ENCODE measurements at regions not wholly inside any gene's neighbourhood (a gene's known extent, or its start where the extent isn't known, plus 50 kb on each side); places are given as distances from the start of the nearest gene placed in this dataset.

- Histone ChIP-seq H3K27me3 (ENCODE audit: control insufficient read depth in 2 of 2, insufficient read depth in 2 of 2, low read length in 2 of 2) (no peaks in the 10 kb centered on the region), H3K9me1 (replicated peaks; ENCODE audit: control insufficient read depth, extremely low read depth, insufficient read depth, low read length) (no peaks in the 10 kb centered on the region), H3K36me3 (ENCODE audit: control insufficient read depth in 2 of 2, extremely low read depth in 1 of 2, insufficient read depth in 2 of 2, low read length in 2 of 2) (no peaks in the 10 kb centered on the region), H3K79me2 (ENCODE audit: control insufficient read depth, insufficient read depth, low read length) (no peaks in the 10 kb centered on the region), H2AFZ (ENCODE audit: low read depth, low read length) (no peak overlapping the region), H3K4me2 (ENCODE audit: insufficient read depth, low read length) (no peak overlapping the region), H3K9me3 (replicated peaks; ENCODE audit: control insufficient read depth, insufficient read depth, low read length) (peaks cover 3% of the 10 kb centered on the region), H3K9ac (replicated peaks; ENCODE audit: extremely low read depth, insufficient read depth, low read length) (no peak overlapping the region), H4K20me1 (replicated peaks; ENCODE audit: control insufficient read depth, extremely low read depth, insufficient read depth, low read length) (no peaks in the 10 kb centered on the region), H3K27ac (ENCODE audit: insufficient read depth, low read depth, low read length) (no peak overlapping the region), H3K4me1 (ENCODE audit: control insufficient read depth, extremely low read depth, insufficient read depth, low read length) (no peaks in the 10 kb centered on the region), H3K4me3 (replicated peaks in 1 of 3; ENCODE audit: insufficient read depth in 1 of 3, low read depth in 1 of 3, low read length in 3 of 3) (no peak overlapping the region)
- POLR2A ChIA-PET: no interaction called here
- FAIRE-seq (no peak), DNase-seq (ENCODE audit: low read depth, low spot score) (no peak)
- CTCF ChIA-PET: no interaction called here
- intact Hi-C loops (cut with micrococcal nuclease) (no loop called here), dilution Hi-C loops (cut with MboI; ENCODE audit: extremely low pct_ligation_motif_present, low sequenced_read_pairs) (no loop called here)
- BruUV-seq (replicated peaks): no TSS peak
- TF ChIP-seq GATA2 (IDR thresholded peaks at IDR 0.05; ENCODE audit: insufficient read depth, insufficient read length, low read depth, low read length): no peak
- no peak for TF ChIP-seq MAX (IDR thresholded peaks at IDR 0.05; ENCODE audit: insufficient read depth, insufficient read length)
- no peak for TF ChIP-seq MYC (IDR thresholded peaks at IDR 0.05; ENCODE audit: low read depth, low read length)
- no peak for TF ChIP-seq EZH2 (IDR thresholded peaks at IDR 0.05; ENCODE audit: borderline replicate concordance, low read depth, low read length, severe bottlenecking)
Measured at GRCh38 chr18:38887671-38888020, 1322.0 kb upstream of the CELF4 start.

- BruUV-seq (replicated peaks): no TSS peak
- no peak for TF ChIP-seq MAX (IDR thresholded peaks at IDR 0.05; ENCODE audit: insufficient read depth, insufficient read length)
- TF ChIP-seq GATA2 (IDR thresholded peaks at IDR 0.05; ENCODE audit: insufficient read depth, insufficient read length, low read depth, low read length): no peak
- TF ChIP-seq POLR2AphosphoS5 (IDR thresholded peaks at IDR 0.05; ENCODE audit: insufficient read depth, low read depth, low read length): no peak
- TF ChIP-seq EZH2 (IDR thresholded peaks at IDR 0.05; ENCODE audit: borderline replicate concordance, low read depth, low read length, severe bottlenecking): no peak
- TF ChIP-seq POLR2A (IDR thresholded peaks at IDR 0.05; ENCODE audit: low read depth, low read length): no peak
- TF ChIP-seq FOS (IDR thresholded peaks at IDR 0.05; ENCODE audit: borderline replicate concordance, insufficient read depth, low read length): no peak
- no peak for TF ChIP-seq CTCF (IDR thresholded peaks at IDR 0.05; ENCODE audit: extremely low read depth in 1 of 2, insufficient read depth in 1 of 2, low read depth in 1 of 2, low read length in 2 of 2)
- Histone ChIP-seq H4K20me1 (replicated peaks; ENCODE audit: control insufficient read depth, extremely low read depth, insufficient read depth, low read length) (no peaks in the 10 kb centered on the region), H3K9me1 (replicated peaks; ENCODE audit: control insufficient read depth, extremely low read depth, insufficient read depth, low read length) (no peaks in the 10 kb centered on the region), H2AFZ (ENCODE audit: low read depth, low read length) (no peak overlapping the region), H3K27ac (ENCODE audit: insufficient read depth, low read depth, low read length) (no peak overlapping the region), H3K27me3 (ENCODE audit: control insufficient read depth in 2 of 2, insufficient read depth in 2 of 2, low read length in 2 of 2) (no peaks in the 10 kb centered on the region), H3K79me2 (ENCODE audit: control insufficient read depth, insufficient read depth, low read length) (no peaks in the 10 kb centered on the region), H3K9me3 (replicated peaks; ENCODE audit: control insufficient read depth, insufficient read depth, low read length) (peaks cover 3% of the 10 kb centered on the region), H3K4me1 (ENCODE audit: control insufficient read depth, extremely low read depth, insufficient read depth, low read length) (no peaks in the 10 kb centered on the region), H3K4me3 (replicated peaks in 1 of 3; ENCODE audit: insufficient read depth in 1 of 3, low read depth in 1 of 3, low read length in 3 of 3) (no peak overlapping the region), H3K36me3 (ENCODE audit: control insufficient read depth in 2 of 2, extremely low read depth in 1 of 2, insufficient read depth in 2 of 2, low read length in 2 of 2) (no peaks in the 10 kb centered on the region), H3K9ac (replicated peaks; ENCODE audit: extremely low read depth, insufficient read depth, low read length) (no peak overlapping the region), H3K4me2 (ENCODE audit: insufficient read depth, low read length) (no peak overlapping the region)
- FAIRE-seq (no peak), DNase-seq (ENCODE audit: low read depth, low spot score) (no peak)
- POLR2A ChIA-PET: no interaction called here
- intact Hi-C loops (cut with micrococcal nuclease) (no loop called here), dilution Hi-C loops (cut with MboI; ENCODE audit: extremely low pct_ligation_motif_present, low sequenced_read_pairs) (no loop called here)
- CTCF ChIA-PET: no interaction called here
Measured at GRCh38 chr18:38886861-38887670, 1321.5 kb upstream of the CELF4 start.

Data from endothelial cell of umbilical vein (primary cell).